NT2/D1 (cell line): ENCODE measurements at regions not wholly inside any gene's neighbourhood (a gene's known extent, or its start where the extent isn't known, plus 50 kb on each side); places are given as distances from the start of the nearest gene placed in this dataset.

Source experiments
- YY1 ChIP-seq: IDR thresholded peaks from 2 replicates; pipeline ENCODE4 v1.6.1; 2011; ENCODE audit not compliant: insufficient read length, insufficient read depth
- ZNF274 ChIP-seq: IDR thresholded peaks from 2 replicates; pipeline ENCODE4 v1.6.1; 2011; ENCODE audit warnings: mild to moderate bottlenecking, low read depth, low read length

DNA sequence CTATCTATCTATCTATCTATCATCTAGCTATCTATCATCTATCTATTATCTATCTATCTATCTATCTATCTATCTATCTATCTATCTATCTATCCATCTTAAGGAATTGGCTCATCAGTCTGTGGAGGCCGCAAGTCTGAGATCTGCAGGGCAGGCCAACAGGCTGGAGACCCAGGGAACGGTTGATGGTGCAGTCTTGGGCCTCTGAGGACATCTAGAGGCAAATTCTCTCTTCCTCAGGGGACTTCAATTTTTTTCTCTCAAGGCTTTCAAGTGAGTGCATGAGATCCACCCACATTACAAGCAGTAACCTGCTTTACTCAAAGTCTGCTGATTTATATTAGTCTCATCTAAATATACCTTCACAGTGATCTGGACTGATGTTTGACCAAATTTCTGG lies 197.0 kb downstream of the GLRX3 start:
- TF ChIP-seq YY1 (no peak), ZNF274 (no peak)
